IPS-15b (cell line): ENCODE measurements at regions not wholly inside any gene's neighbourhood (a gene's known extent, or its start where the extent isn't known, plus 50 kb on each side); places are given as distances from the start of the nearest gene placed in this dataset.
"Not testable (repeated sequence)": the region's sequence is repeated elsewhere in the genome, so short reads cannot be mapped to it uniquely, and the experiment has no call there.

Experiments used
- H3K27me3 ChIP-seq: one replicate; pipeline ENCODE4 v1.6.1; 2013; ENCODE audit warnings: low read length; ENCODE audit not compliant: control insufficient read depth, insufficient read depth
- H3K36me3 ChIP-seq: one replicate; pipeline ENCODE4 v1.6.1; 2013; ENCODE audit warnings: low read length; ENCODE audit not compliant: control insufficient read depth, insufficient read depth
- H3K4me1 ChIP-seq: one replicate; pipeline ENCODE4 v1.6.1; 2013; ENCODE audit warnings: mild to moderate bottlenecking, low read length; ENCODE audit not compliant: control insufficient read depth, insufficient read depth
- H3K4me3 ChIP-seq: one replicate; pipeline ENCODE4 v1.5.1; 2013; ENCODE audit warnings: low read depth, low read length
- H3K9ac ChIP-seq: one replicate; pipeline ENCODE4 v1.6.1; 2013; ENCODE audit warnings: low read depth, mild to moderate bottlenecking, low read length
- H3K9me3 ChIP-seq: one replicate; pipeline ENCODE4 v1.6.1; 2013; ENCODE audit warnings: mild to moderate bottlenecking, low read length; ENCODE audit not compliant: control insufficient read depth, insufficient read depth

DNA sequence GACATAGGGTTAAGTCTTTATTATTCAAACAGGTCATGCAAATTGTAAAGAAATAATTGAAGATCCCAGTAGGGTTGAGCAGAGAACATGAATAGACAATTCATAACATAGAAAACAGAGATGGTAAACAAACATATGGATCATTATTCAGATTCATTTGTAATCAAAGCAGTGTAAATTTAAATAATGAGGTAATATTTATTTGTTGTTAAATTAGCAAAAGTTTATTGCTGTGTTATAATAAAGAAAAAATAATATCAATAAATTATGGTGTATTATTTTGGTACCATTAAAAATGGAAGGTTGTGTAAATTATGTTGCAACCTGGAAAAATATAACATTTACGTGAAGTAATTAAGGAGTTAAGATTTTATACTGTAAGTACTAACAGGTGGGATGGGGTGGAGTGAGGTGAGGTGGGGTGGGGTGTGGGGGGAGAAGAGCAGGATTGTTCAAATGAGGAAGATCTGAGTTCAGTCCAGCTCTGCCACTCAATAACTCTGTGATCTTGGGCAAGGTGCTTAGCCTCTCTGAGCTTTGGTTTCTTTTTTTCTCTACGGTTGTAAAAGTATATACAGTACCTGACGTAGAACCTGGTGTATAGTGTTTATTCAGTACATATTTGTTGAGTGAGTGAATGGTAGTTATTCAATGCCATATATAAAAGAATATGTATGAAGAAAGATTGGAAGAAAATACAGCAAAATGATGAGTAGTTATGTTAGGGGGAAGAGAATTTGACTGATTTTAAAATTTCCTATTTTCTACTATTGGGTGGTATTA is 140.3 kb upstream of the KIF26B start:
- Histone ChIP-seq H3K4me1 (peaks cover 8% of the 10 kb centered on the region), H3K9ac (no peak overlapping the region), H3K36me3 (no peaks in the 10 kb centered on the region), H3K27me3 (no peaks in the 10 kb centered on the region), H3K9me3 (no peaks in the 10 kb centered on the region), H3K4me3 (no peak overlapping the region)

DNA sequence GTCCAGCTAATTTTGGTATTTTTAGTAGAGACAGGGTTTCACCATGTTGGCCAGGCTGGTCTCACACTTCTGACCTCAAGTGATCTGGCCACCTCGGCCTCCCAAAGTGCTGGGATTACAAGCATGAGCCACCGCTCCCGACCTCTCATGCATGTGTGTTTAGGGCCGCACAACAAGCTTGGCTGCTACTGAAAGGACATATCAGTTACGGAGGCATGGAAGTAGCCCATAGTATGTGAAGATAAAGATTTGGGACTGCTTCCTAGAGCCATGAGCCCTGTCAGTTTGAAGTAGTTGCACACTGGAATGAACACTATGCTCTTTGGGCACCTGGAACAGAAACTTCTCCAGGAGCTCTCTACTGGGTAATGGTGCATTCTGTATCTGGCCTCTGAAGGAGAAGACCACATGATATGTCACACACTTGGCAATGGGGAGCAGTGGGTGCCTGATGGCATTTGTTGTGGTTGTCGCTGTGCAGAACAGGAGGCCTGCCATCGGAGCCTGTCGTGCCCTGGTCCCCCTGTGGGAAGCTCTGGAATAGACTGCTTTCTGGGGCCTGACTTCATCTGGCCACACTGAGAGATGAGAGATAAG is 144.7 kb upstream of the KIF26B start:
- Histone ChIP-seq H3K4me3 (no peak overlapping the region), H3K27me3 (no peaks in the 10 kb centered on the region), H3K4me1 (no peaks in the 10 kb centered on the region), H3K9me3 (no peaks in the 10 kb centered on the region), H3K36me3 (no peaks in the 10 kb centered on the region), H3K9ac (no peak overlapping the region)

DNA sequence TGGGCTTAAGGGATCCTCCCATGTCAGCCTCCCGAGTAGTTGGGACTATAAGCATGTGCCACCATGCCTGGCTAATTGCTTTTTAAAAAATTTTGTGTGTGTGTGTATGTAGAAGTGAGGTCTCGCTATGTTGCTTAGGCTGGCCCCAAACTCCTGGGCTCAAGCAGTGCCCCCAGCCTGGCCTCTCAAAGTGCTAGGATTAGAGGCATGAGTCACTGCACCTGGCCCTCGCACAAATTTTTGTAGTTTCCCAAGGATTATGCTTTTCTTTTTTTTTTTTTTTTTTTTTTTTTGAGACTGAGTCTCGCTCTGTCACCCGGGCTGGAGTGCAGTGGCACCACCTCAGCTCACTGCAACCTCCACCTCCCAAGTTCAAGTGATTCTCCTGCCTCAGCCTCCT is 144.4 kb upstream of the HNRNPU start:
- Histone ChIP-seq H3K27me3 (no peaks in the 10 kb centered on the region), H3K4me1 (no peaks in the 10 kb centered on the region), H3K4me3 (no peak overlapping the region)

DNA sequence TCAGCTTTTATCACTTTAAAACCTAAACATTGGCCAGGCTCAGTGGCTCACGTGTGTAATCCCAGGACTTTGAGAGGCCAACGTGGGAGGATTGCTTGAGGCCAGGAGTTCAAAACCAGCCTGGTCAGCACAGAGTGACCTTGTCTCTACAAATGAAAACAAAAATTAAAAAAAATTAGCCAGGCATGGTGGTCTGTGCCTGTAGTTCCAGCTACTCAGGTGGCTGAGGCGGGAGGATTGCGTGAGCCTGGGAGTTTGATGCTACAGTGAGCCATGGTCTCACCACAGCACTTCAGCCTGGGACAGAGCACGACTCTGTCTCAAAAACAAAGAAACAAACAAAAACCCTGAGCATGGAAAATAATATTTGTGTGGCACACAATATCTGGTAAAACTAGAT is 143.5 kb upstream of the HNRNPU start:
- H3K9ac ChIP-seq, result no peak overlapping the region
- no peaks in the 10 kb centered on the region for H3K27me3 ChIP-seq
- H3K4me1 ChIP-seq, result no peaks in the 10 kb centered on the region
- no peaks in the 10 kb centered on the region for H3K9me3 ChIP-seq
- H3K36me3 ChIP-seq, result no peaks in the 10 kb centered on the region
- no peak overlapping the region for H3K4me3 ChIP-seq

More for the DNA sequence above, 144.4 kb upstream of the HNRNPU start:
- Histone ChIP-seq H3K9me3 (no peaks in the 10 kb centered on the region), H3K9ac (no peak overlapping the region), H3K36me3 (no peaks in the 10 kb centered on the region)

- Histone ChIP-seq H3K4me3 (no peak overlapping the region), H3K27me3 (no peaks in the 10 kb centered on the region), H3K36me3 (no peaks in the 10 kb centered on the region), H3K4me1 (no peaks in the 10 kb centered on the region), H3K9ac (no peak overlapping the region), H3K9me3 (no peaks in the 10 kb centered on the region)
Measured at GRCh38 chr1:245003246-245003645, 138.9 kb upstream of the HNRNPU start.

GRCh38 chr1:245001252-245001651 is 136.9 kb upstream of the HNRNPU start:
- no peak overlapping the region for H3K4me3 ChIP-seq
- H3K27me3 ChIP-seq, result no peaks in the 10 kb centered on the region
- no peaks in the 10 kb centered on the region for H3K36me3 ChIP-seq
- H3K4me1 ChIP-seq, result no peaks in the 10 kb centered on the region
- no peak overlapping the region for H3K9ac ChIP-seq
- H3K9me3 ChIP-seq, result no peaks in the 10 kb centered on the region

DNA sequence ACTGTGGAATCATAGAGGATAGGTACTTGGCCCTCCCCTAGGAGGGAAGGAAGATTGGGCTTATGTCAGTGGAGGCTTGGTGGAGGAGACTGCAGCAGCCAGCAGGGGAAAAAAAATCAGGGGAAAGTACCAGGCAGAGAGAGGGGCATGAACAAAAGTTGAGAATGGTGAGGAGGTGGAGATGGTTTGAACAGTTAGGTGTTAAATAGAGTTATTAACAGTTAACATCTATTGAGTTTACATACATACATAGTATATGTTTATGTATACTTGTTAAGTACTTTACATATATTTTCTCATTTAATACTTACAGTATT is 136.5 kb upstream of the HNRNPU start:
- Histone ChIP-seq H3K4me1 (no peaks in the 10 kb centered on the region), H3K36me3 (no peaks in the 10 kb centered on the region), H3K27me3 (no peaks in the 10 kb centered on the region), H3K9ac (no peak overlapping the region), H3K4me3 (no peak overlapping the region), H3K9me3 (no peaks in the 10 kb centered on the region)

GRCh38 chr1:244999644-245000043 is 135.3 kb upstream of the HNRNPU start:
- H3K9ac ChIP-seq, H3K4me1 ChIP-seq, H3K9me3 ChIP-seq: not testable (repeated sequence)

DNA sequence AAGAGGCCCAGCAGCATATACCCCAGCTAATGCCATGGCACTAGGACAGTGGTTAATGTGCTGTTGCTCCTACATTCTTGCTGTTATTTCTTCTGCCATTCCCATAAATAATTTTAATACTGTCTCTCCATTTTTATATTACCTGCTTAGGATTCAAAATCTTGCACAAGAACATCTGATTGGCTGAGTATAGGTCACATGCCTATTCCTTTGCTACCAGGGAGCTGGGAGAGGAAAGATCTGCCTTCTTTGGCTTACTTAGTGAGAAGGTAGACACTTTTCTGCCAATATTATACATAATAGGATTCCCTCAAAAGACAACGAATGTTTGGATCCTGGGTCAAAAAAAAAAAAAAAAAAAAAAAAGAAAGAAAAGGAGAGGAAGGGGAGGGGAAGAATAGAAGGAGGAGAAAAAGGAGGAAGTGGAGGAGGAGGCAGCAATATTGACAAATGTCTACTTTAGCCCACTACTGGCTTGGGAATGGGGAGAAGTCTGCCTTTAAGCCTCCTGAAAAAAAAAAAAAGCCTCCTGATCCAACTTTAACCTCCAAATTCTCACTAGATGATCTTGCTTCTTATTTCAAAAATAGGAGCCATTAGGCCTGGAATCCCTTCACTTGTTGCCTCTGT is 134.5 kb upstream of the HNRNPU start:
- Histone ChIP-seq H3K27me3 (no peaks in the 10 kb centered on the region), H3K36me3 (no peaks in the 10 kb centered on the region), H3K9me3 (no peaks in the 10 kb centered on the region), H3K9ac (no peak overlapping the region), H3K4me1 (no peaks in the 10 kb centered on the region), H3K4me3 (no peak overlapping the region)

More at GRCh38 chr1:244999644-245000043, 135.3 kb upstream of the HNRNPU start:
- not testable (repeated sequence) for H3K27me3 ChIP-seq, H3K36me3 ChIP-seq, H3K4me3 ChIP-seq

DNA sequence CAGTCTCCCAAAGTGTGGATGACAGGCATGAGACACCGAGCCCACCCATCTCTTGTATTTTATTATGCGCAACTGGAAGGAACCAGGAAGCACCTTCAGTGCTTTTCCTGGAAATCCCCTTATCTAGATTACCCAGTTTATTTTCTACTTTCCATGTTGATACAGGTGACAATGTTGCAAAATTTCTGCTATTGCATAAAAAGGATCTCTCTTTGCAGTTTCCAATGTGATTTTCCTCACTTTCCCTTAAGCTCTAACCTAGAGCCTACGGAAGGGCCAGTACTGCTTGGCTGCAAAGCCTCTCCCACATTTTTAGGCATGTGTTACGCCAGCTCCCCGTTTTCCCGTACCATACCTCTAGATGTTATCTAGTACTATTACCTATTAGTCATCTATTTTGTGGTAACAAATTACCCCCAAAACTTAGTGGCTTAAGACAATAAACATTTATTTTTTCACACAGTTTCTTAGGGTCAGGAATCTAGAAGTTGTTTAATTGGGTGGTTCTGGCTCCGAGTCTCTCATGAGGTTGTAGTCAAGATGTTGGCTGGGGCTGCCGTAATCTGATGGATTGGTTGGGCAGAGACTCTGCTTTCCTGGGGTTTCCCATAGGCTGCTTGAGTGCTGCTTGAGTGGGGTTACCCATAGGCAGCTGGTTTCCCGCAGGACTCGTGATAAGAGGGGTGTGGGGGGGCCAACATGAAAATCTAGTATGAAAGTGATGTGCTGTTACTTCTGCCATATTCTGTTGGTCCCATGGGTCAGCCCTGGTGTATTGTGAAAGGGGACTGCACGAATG is 131.5 kb upstream of the HNRNPU start:
- Histone ChIP-seq H3K36me3 (no peaks in the 10 kb centered on the region), H3K9me3 (no peaks in the 10 kb centered on the region), H3K4me1 (no peaks in the 10 kb centered on the region), H3K9ac (no peak overlapping the region), H3K27me3 (no peaks in the 10 kb centered on the region), H3K4me3 (no peak overlapping the region)

DNA sequence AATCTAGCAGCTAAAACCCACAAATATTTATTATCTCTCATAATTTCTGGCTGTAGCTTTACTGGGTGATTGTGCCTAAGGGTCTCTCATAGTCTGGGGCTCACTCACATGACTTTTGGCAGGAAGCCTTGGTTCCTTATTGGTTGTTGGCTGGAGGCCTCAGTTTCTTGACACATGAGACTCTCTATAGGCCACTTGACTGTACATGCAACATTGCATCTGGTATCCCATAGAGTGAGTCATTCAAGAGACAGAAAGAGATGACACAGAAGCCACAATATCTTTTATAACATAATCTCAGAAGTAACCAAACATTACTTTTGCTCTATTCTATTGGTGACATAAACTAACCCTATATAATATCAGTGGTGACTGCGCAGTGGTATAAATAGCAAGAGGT is 128.5 kb upstream of the HNRNPU start:
- Histone ChIP-seq H3K4me3 (no peak overlapping the region), H3K36me3 (no peaks in the 10 kb centered on the region), H3K27me3 (no peaks in the 10 kb centered on the region), H3K9me3 (no peaks in the 10 kb centered on the region), H3K4me1 (no peaks in the 10 kb centered on the region), H3K9ac (no peak overlapping the region)
